A549 (cell line): ENCODE measurements at regions not wholly inside any gene's neighbourhood (a gene's known extent, or its start where the extent isn't known, plus 50 kb on each side); places are given as distances from the start of the nearest gene placed in this dataset.

Experiments
- CEBPB ChIP-seq, 2 experiments: fragments of >200 bp in 1 of 2; sonication (Bioruptor Twin) in 1 of 2; formaldehyde crosslinking in 1 of 2; IDR thresholded peaks; 2 replicates each; pipeline ENCODE4 v1.6.1; 2012 to 2016
- CTCF ChIP-seq: fragments of >200 bp; sonication (Bioruptor Twin); formaldehyde crosslinking; IDR thresholded peaks from 3 replicates; pipeline ENCODE4 v1.5.1; 2016
- E2F6 ChIP-seq: IDR thresholded peaks from 2 replicates; pipeline ENCODE4 v1.6.1; 2012; ENCODE audit warnings: low read depth, borderline replicate concordance
- EP300 ChIP-seq, 2 experiments: fragments of >200 bp; sonication (Bioruptor Twin); formaldehyde crosslinking; IDR thresholded peaks; 2 replicates in 1 of 2; 3 replicates in 1 of 2; pipeline ENCODE4 v1.6.1; 2016 to 2017
- ESRRA ChIP-seq: fragments of 150-350 bp; IDR thresholded peaks from 2 replicates; pipeline ENCODE4 v1.6.1; 2014; ENCODE audit warnings: mild to moderate bottlenecking, low read length, borderline replicate concordance
- MAFK ChIP-seq: fragments of 450-650 bp; IDR thresholded peaks from 2 replicates; pipeline ENCODE4 v1.6.1; 2014; ENCODE audit not compliant: partially characterized antibody
- RCOR1 ChIP-seq: fragments of 150-350 bp; IDR thresholded peaks from 2 replicates; pipeline ENCODE4 v1.6.1; 2014; ENCODE audit warnings: antibody characterized with exemption, low read length, low read depth
- SMC3 ChIP-seq: fragments of >200 bp; sonication (Bioruptor Twin); formaldehyde crosslinking; IDR thresholded peaks from 3 replicates; pipeline ENCODE4 v1.6.1; 2018; ENCODE audit warnings: inconsistent platforms

GRCh38 chr1:222233444-222234158 lies 314.3 kb downstream of the HHIPL2 start:
- no peak for TF ChIP-seq EP300 (IDR thresholded peaks at IDR 0.05)
- TF ChIP-seq CTCF: no peak
- TF ChIP-seq ESRRA: no peak
- TF ChIP-seq MAFK: no peak
- TF ChIP-seq CEBPB (IDR thresholded peaks at IDR 0.05): no peak
- no peak for TF ChIP-seq E2F6
- TF ChIP-seq RCOR1: no peak
- no peak for TF ChIP-seq SMC3
